Dendritic cell treated with granulocyte-macrophage colony-stimulating factor and Interleukin-4, amounts not matched to agents 40 ng/mL and 50 ng/mL, for 4 days (primary cell): ENCODE measurements at regions not wholly inside any gene's neighbourhood (a gene's known extent, or its start where the extent isn't known, plus 50 kb on each side); places are given as distances from the start of the nearest gene placed in this dataset.
"Not testable (repeated sequence)": the region's sequence is repeated elsewhere in the genome, so short reads cannot be mapped to it uniquely, and the experiment has no call there.

Experiments used
- H3K27ac Mint-ChIP-seq: one replicate; pipeline ENCODE4 v1.8.0; 2022; ENCODE audit warnings: mild to moderate bottlenecking, mixed read lengths
- H3K27me3 Mint-ChIP-seq: one replicate; pipeline ENCODE4 v1.8.0; 2022; ENCODE audit warnings: mild to moderate bottlenecking, mixed read lengths
- H3K36me3 Mint-ChIP-seq: one replicate; pipeline ENCODE4 v1.8.0; 2022; ENCODE audit warnings: low read depth, mixed read lengths
- H3K4me1 Mint-ChIP-seq: one replicate; pipeline ENCODE4 v1.8.0; 2022; ENCODE audit warnings: low read depth, mixed read lengths
- H3K4me3 Mint-ChIP-seq: one replicate; pipeline ENCODE4 v1.8.0; 2022; ENCODE audit warnings: mild to moderate bottlenecking, moderate library complexity, mixed read lengths
- H3K9me3 Mint-ChIP-seq: one replicate; pipeline ENCODE4 v1.8.0; 2022; ENCODE audit warnings: mixed read lengths
- intact Hi-C: fragments of 100-400 bp; cut with micrococcal nuclease; formaldehyde crosslinking; loops from one replicate; pipeline ENCODE4 v1.15.0; 2022

- Mint-ChIP-seq H3K36me3 (no peaks in the 10 kb centered on the region), H3K4me3 (no peak overlapping the region), H3K9me3 (peaks cover 26% of the 10 kb centered on the region), H3K27ac (no peak overlapping the region), H3K4me1 (no peaks in the 10 kb centered on the region), H3K27me3 (no peaks in the 10 kb centered on the region)
- intact Hi-C loops: no loop called here
Observed at GRCh38 chr5:28344836-28345433, 1306.5 kb upstream of the CDH9 start.

- Mint-ChIP-seq H3K9me3 (peaks cover 5% of the 10 kb centered on the region), H3K27me3 (no peaks in the 10 kb centered on the region), H3K4me1 (no peaks in the 10 kb centered on the region), H3K27ac (no peak overlapping the region), H3K4me3 (no peak overlapping the region), H3K36me3 (no peaks in the 10 kb centered on the region)
- intact Hi-C loops: no loop called here
Observed at GRCh38 chr5:28329176-28329575, 1290.8 kb upstream of the CDH9 start.

- Mint-ChIP-seq H3K27me3 (no peaks in the 10 kb centered on the region), H3K9me3 (peaks cover 5% of the 10 kb centered on the region), H3K4me3 (no peak overlapping the region), H3K36me3 (no peaks in the 10 kb centered on the region), H3K27ac (no peak overlapping the region), H3K4me1 (no peaks in the 10 kb centered on the region)
- intact Hi-C loops: no loop called here
Observed at GRCh38 chr5:28328681-28329080, 1290.3 kb upstream of the CDH9 start.

GRCh38 chr5:28324174-28324573 is 1285.8 kb upstream of the CDH9 start:
- H3K9me3 Mint-ChIP-seq: no peaks in the 10 kb centered on the region
- no peaks in the 10 kb centered on the region for H3K27me3 Mint-ChIP-seq
- H3K27ac Mint-ChIP-seq: no peak overlapping the region
- no peaks in the 10 kb centered on the region for H3K4me1 Mint-ChIP-seq
- intact Hi-C loops: no loop called here
- no peak overlapping the region for H3K4me3 Mint-ChIP-seq
- no peaks in the 10 kb centered on the region for H3K36me3 Mint-ChIP-seq

- Mint-ChIP-seq H3K9me3 (no peaks in the 10 kb centered on the region), H3K4me3 (no peak overlapping the region), H3K36me3 (no peaks in the 10 kb centered on the region), H3K27me3 (no peaks in the 10 kb centered on the region), H3K4me1 (no peaks in the 10 kb centered on the region), H3K27ac (no peak overlapping the region)
- intact Hi-C loops: no loop called here
Observed at GRCh38 chr5:28313953-28314352, 1275.6 kb upstream of the CDH9 start.

- H3K9me3 Mint-ChIP-seq: no peaks in the 10 kb centered on the region
- H3K27ac Mint-ChIP-seq: no peak overlapping the region
- H3K4me1 Mint-ChIP-seq: no peaks in the 10 kb centered on the region
- H3K4me3 Mint-ChIP-seq: no peak overlapping the region
- intact Hi-C loops: no loop called here
- no peaks in the 10 kb centered on the region for H3K36me3 Mint-ChIP-seq
- H3K27me3 Mint-ChIP-seq: no peaks in the 10 kb centered on the region
Observed at GRCh38 chr5:28313321-28313951, 1275.0 kb upstream of the CDH9 start.

GRCh38 chr5:28310696-28311095 is 1272.3 kb upstream of the CDH9 start:
- Mint-ChIP-seq H3K4me3 (no peak overlapping the region), H3K4me1 (no peaks in the 10 kb centered on the region), H3K9me3 (no peaks in the 10 kb centered on the region)

GRCh38 chr5:28305891-28306290 is 1267.5 kb upstream of the CDH9 start:
- intact Hi-C loops: no loop called here
- Mint-ChIP-seq H3K36me3 (no peaks in the 10 kb centered on the region), H3K27ac (no peak overlapping the region), H3K9me3 (peaks cover 13% of the 10 kb centered on the region), H3K27me3 (no peaks in the 10 kb centered on the region), H3K4me1 (no peaks in the 10 kb centered on the region), H3K4me3 (no peak overlapping the region)

More at GRCh38 chr5:28310696-28311095, 1272.3 kb upstream of the CDH9 start:
- intact Hi-C loops: no loop called here
- Mint-ChIP-seq H3K27me3 (no peaks in the 10 kb centered on the region), H3K36me3 (no peaks in the 10 kb centered on the region), H3K27ac (no peak overlapping the region)

GRCh38 chr5:28301712-28302111 is 1263.3 kb upstream of the CDH9 start:
- Mint-ChIP-seq H3K27me3 (no peaks in the 10 kb centered on the region), H3K27ac (no peak overlapping the region), H3K4me3 (no peak overlapping the region), H3K36me3 (no peaks in the 10 kb centered on the region), H3K4me1 (no peaks in the 10 kb centered on the region), H3K9me3 (peaks cover 18% of the 10 kb centered on the region)
- intact Hi-C loops: no loop called here

- no peak overlapping the region for H3K27ac Mint-ChIP-seq
- no peaks in the 10 kb centered on the region for H3K36me3 Mint-ChIP-seq
- peaks cover 24% of the 10 kb centered on the region for H3K9me3 Mint-ChIP-seq
- no peaks in the 10 kb centered on the region for H3K27me3 Mint-ChIP-seq
- H3K4me3 Mint-ChIP-seq: no peak overlapping the region
- intact Hi-C loops: no loop called here
- H3K4me1 Mint-ChIP-seq: no peaks in the 10 kb centered on the region
Observed at GRCh38 chr5:28296254-28297013, 1258.0 kb upstream of the CDH9 start.

GRCh38 chr5:28287021-28287420 is 1248.6 kb upstream of the CDH9 start:
- H3K9me3 Mint-ChIP-seq, H3K4me3 Mint-ChIP-seq, H3K27ac Mint-ChIP-seq, intact Hi-C loops, H3K36me3 Mint-ChIP-seq, H3K4me1 Mint-ChIP-seq, H3K27me3 Mint-ChIP-seq: not testable (repeated sequence)

GRCh38 chr5:28286566-28286965 is 1248.2 kb upstream of the CDH9 start:
- Mint-ChIP-seq H3K9me3 (no peaks in the 10 kb centered on the region), H3K27me3 (no peaks in the 10 kb centered on the region), H3K4me3 (no peak overlapping the region), H3K27ac (no peak overlapping the region), H3K4me1 (no peaks in the 10 kb centered on the region), H3K36me3 (no peaks in the 10 kb centered on the region)
- intact Hi-C loops: no loop called here

GRCh38 chr5:28284788-28285187 is 1246.4 kb upstream of the CDH9 start:
- H3K27me3 Mint-ChIP-seq: no peaks in the 10 kb centered on the region
- intact Hi-C loops: no loop called here
- no peaks in the 10 kb centered on the region for H3K9me3 Mint-ChIP-seq
- H3K4me1 Mint-ChIP-seq: no peaks in the 10 kb centered on the region
- no peaks in the 10 kb centered on the region for H3K36me3 Mint-ChIP-seq
- H3K4me3 Mint-ChIP-seq: no peak overlapping the region
- H3K27ac Mint-ChIP-seq: no peak overlapping the region

- intact Hi-C loops: no loop called here
- H3K4me3 Mint-ChIP-seq: no peak overlapping the region
- H3K9me3 Mint-ChIP-seq: no peaks in the 10 kb centered on the region
- H3K27ac Mint-ChIP-seq: no peak overlapping the region
- no peaks in the 10 kb centered on the region for H3K4me1 Mint-ChIP-seq
- no peaks in the 10 kb centered on the region for H3K27me3 Mint-ChIP-seq
- H3K36me3 Mint-ChIP-seq: no peaks in the 10 kb centered on the region
Observed at GRCh38 chr5:28281351-28281750, 1243.0 kb upstream of the CDH9 start.
